Natural killer cell (primary cell): ENCODE measurements at regions not wholly inside any gene's neighbourhood (a gene's known extent, or its start where the extent isn't known, plus 50 kb on each side); places are given as distances from the start of the nearest gene placed in this dataset.

ENCODE experiments used
- ATAC-seq, 3 donors: fragments of 150-1000 bp in 2 of 3; fragments of 200-7000 bp in 1 of 3; cut with Tn5 transposase; 1 replicate in 1 of 3; 2 replicates in 2 of 3; pipeline ENCODE4 v1.10.0; 2021; ENCODE audit warnings: mild to moderate bottlenecking in 2 of 3, moderate library complexity in 2 of 3
- DNase-seq, 2 donors: peaks; one replicate each; pipeline versions ENCODE4 v3.0.0 to v3.0.0-alpha.2; 2013 to 2021; ENCODE audit warnings: mixed read lengths in 1 of 2
- H3K27ac ChIP-seq: one replicate; pipeline ENCODE4 v1.5.1; 2013; ENCODE audit warnings: mild to moderate bottlenecking, low read length
- H3K27me3 ChIP-seq: one replicate; pipeline ENCODE4 v1.6.1; 2013; ENCODE audit warnings: low read length; ENCODE audit not compliant: control insufficient read depth, insufficient read depth
- H3K36me3 ChIP-seq: one replicate; pipeline ENCODE4 v1.6.1; 2013; ENCODE audit warnings: low read length; ENCODE audit not compliant: control insufficient read depth, insufficient read depth
- H3K4me1 ChIP-seq: one replicate; pipeline ENCODE4 v1.6.1; 2013; ENCODE audit warnings: low read length; ENCODE audit not compliant: control insufficient read depth, insufficient read depth
- H3K4me3 ChIP-seq: one replicate; pipeline ENCODE4 v1.5.1; 2013; ENCODE audit warnings: low read length
- H3K9me3 ChIP-seq: one replicate; pipeline ENCODE4 v1.6.1; 2013; ENCODE audit warnings: low read length; ENCODE audit not compliant: control insufficient read depth, insufficient read depth
- H3K27ac Mint-ChIP-seq, 2 donors: one replicate each; pipeline ENCODE4 v1.8.0; 2022; ENCODE audit warnings: mild to moderate bottlenecking in 2 of 2, mixed read lengths in 2 of 2, moderate library complexity in 1 of 2
- H3K27me3 Mint-ChIP-seq, 2 donors: one replicate each; pipeline ENCODE4 v1.8.0; 2022; ENCODE audit warnings: low read depth in 2 of 2, mixed read lengths in 2 of 2
- H3K36me3 Mint-ChIP-seq: one replicate; pipeline ENCODE4 v1.8.0; 2022; ENCODE audit warnings: mixed read lengths
- H3K4me1 Mint-ChIP-seq, 2 donors: one replicate each; pipeline ENCODE4 v1.8.0; 2022; ENCODE audit warnings: mixed read lengths in 2 of 2
- H3K4me3 Mint-ChIP-seq: one replicate; pipeline ENCODE4 v1.8.0; 2022; ENCODE audit warnings: mild to moderate bottlenecking, moderate library complexity, mixed read lengths
- H3K9me3 Mint-ChIP-seq, 2 donors: one replicate each; pipeline ENCODE4 v1.8.0; 2022; ENCODE audit warnings: mixed read lengths in 2 of 2
- CTCF ChIP-seq: fragments of 200-600 bp; IDR thresholded peaks from one replicate; pipeline ENCODE4 v1.8.0; 2022; ENCODE audit warnings: antibody characterized with exemption
- WGBS: methylation state at CpG from one replicate; pipeline ENCODE4 v1.1.7; 2013; ENCODE audit warnings: missing lambda C conversion rate; ENCODE audit not compliant: insufficient coverage; 5-methylcytosine and 5-hydroxymethylcytosine counted together
- intact Hi-C: fragments of 100-400 bp; cut with micrococcal nuclease; formaldehyde crosslinking; loops from one replicate; pipeline ENCODE4 v1.14.2; 2022

GRCh38 chr10:6695519-6695918 is 115.4 kb upstream of the PRKCQ start:
- Mint-ChIP-seq H3K4me3 (no peak overlapping the region), H3K36me3 (no peaks in the 10 kb centered on the region), H3K9me3 (no peaks in the 10 kb centered on the region), H3K4me1 (no peaks in the 10 kb centered on the region), H3K27ac (no peak overlapping the region), H3K27me3 (peaks cover 8 to 28% of the 10 kb centered on the region in 2 donors)
- Histone ChIP-seq H3K36me3 (no peaks in the 10 kb centered on the region), H3K4me1 (no peaks in the 10 kb centered on the region), H3K27me3 (no peaks in the 10 kb centered on the region), H3K9me3 (no peaks in the 10 kb centered on the region), H3K4me3 (no peak overlapping the region), H3K27ac (no peak overlapping the region)
- intact Hi-C loops: no loop called here
- DNase-seq (no peak), ATAC-seq (no peak)
- 93% methylated on average over 1 of the region's 1 CpG for WGBS
- no peak for TF ChIP-seq CTCF

- Histone ChIP-seq H3K36me3 (no peaks in the 10 kb centered on the region), H3K4me3 (no peak overlapping the region), H3K27me3 (no peaks in the 10 kb centered on the region), H3K9me3 (no peaks in the 10 kb centered on the region), H3K27ac (no peak overlapping the region), H3K4me1 (no peaks in the 10 kb centered on the region)
- no peak overlapping the region for H3K4me3 Mint-ChIP-seq
- intact Hi-C loops: no loop called here
- no peaks in the 10 kb centered on the region for H3K4me1 Mint-ChIP-seq
- no peaks in the 10 kb centered on the region for H3K36me3 Mint-ChIP-seq
- ATAC-seq (no peak), DNase-seq (no peak)
- H3K27ac Mint-ChIP-seq: no peak overlapping the region
- H3K9me3 Mint-ChIP-seq: no peaks in the 10 kb centered on the region
- H3K27me3 Mint-ChIP-seq: peaks cover 5 to 28% of the 10 kb centered on the region in 2 donors
- no peak for TF ChIP-seq CTCF
- 86% methylated on average over 8 of the region's 8 CpGs for WGBS
Measured at GRCh38 chr10:6694447-6695140, 114.5 kb upstream of the PRKCQ start.

- no peak overlapping the region for H3K27ac Mint-ChIP-seq
- 87% methylated on average over 6 of the region's 7 CpGs for WGBS
- no peaks in the 10 kb centered on the region for H3K9me3 Mint-ChIP-seq
- H3K36me3 Mint-ChIP-seq: no peaks in the 10 kb centered on the region
- H3K27me3 ChIP-seq: no peaks in the 10 kb centered on the region
- H3K4me1 ChIP-seq: no peaks in the 10 kb centered on the region
- intact Hi-C loops: no loop called here
- ATAC-seq (no peak), DNase-seq (no peak)
- no peaks in the 10 kb centered on the region for H3K4me1 Mint-ChIP-seq
- no peak overlapping the region for H3K27ac ChIP-seq
- peaks cover 9 to 40% of the 10 kb centered on the region in 2 donors for H3K27me3 Mint-ChIP-seq
- H3K36me3 ChIP-seq: no peaks in the 10 kb centered on the region
- H3K4me3 ChIP-seq: no peak overlapping the region
- H3K9me3 ChIP-seq: no peaks in the 10 kb centered on the region
- TF ChIP-seq CTCF: no peak
- H3K4me3 Mint-ChIP-seq: no peak overlapping the region
Measured at GRCh38 chr10:6692856-6693255, 112.8 kb upstream of the PRKCQ start.

- Mint-ChIP-seq H3K27me3 (peaks cover 11 to 45% of the 10 kb centered on the region in 2 donors), H3K9me3 (no peaks in the 10 kb centered on the region), H3K36me3 (no peaks in the 10 kb centered on the region), H3K4me1 (no peaks in the 10 kb centered on the region), H3K4me3 (no peak overlapping the region), H3K27ac (no peak overlapping the region)
- Histone ChIP-seq H3K27me3 (no peaks in the 10 kb centered on the region), H3K27ac (no peak overlapping the region), H3K4me1 (no peaks in the 10 kb centered on the region), H3K36me3 (no peaks in the 10 kb centered on the region), H3K4me3 (no peak overlapping the region), H3K9me3 (no peaks in the 10 kb centered on the region)
- ATAC-seq: no peak
- no peak for DNase-seq
- TF ChIP-seq CTCF: no peak
- 100% methylated on average over 1 of the region's 2 CpGs for WGBS
- intact Hi-C loops: no loop called here
Measured at GRCh38 chr10:6692103-6692502, 112.0 kb upstream of the PRKCQ start.
